RWPE2 (cell line): ENCODE measurements at regions not wholly inside any gene's neighbourhood (a gene's known extent, or its start where the extent isn't known, plus 50 kb on each side); places are given as distances from the start of the nearest gene placed in this dataset.

Source experiments
- ATAC-seq: fragments of 200-7000 bp; cut with Tn5 transposase; 3 replicates; pipeline ENCODE4 v1.9.1; 2021; ENCODE audit warnings: low read depth
- DNase-seq: peaks from one replicate; pipeline ENCODE4 v3.0.0-alpha.2; 2020; ENCODE audit warnings: low spot score
- H3K27ac ChIP-seq: fragments of 450-650 bp; 2 replicates; pipeline ENCODE4 v1.5.1; 2017; ENCODE audit warnings: mild to moderate bottlenecking; ENCODE audit not compliant: poor library complexity, severe bottlenecking
- H3K27me3 ChIP-seq: fragments of 250-450 bp; sonication (Bioruptor Pico); 2 replicates; pipeline ENCODE4 v1.5.1; 2021; ENCODE audit warnings: mild to moderate bottlenecking, moderate library complexity; ENCODE audit not compliant: insufficient read depth, poor library complexity, severe bottlenecking
- H3K36me3 ChIP-seq: fragments of 250-450 bp; sonication (Bioruptor Pico); 2 replicates; pipeline ENCODE4 v1.5.1; 2020; ENCODE audit warnings: low read depth, mild to moderate bottlenecking, moderate library complexity
- H3K4me1 ChIP-seq: fragments of 250-450 bp; sonication (Bioruptor Pico); 2 replicates; pipeline ENCODE4 v1.5.1; 2021; ENCODE audit warnings: mild to moderate bottlenecking, moderate library complexity; ENCODE audit not compliant: insufficient read depth, poor library complexity, severe bottlenecking
- H3K4me3 ChIP-seq: fragments of 250-450 bp; sonication (Bioruptor Pico); 2 replicates; pipeline ENCODE4 v1.5.1; 2021; ENCODE audit warnings: mild to moderate bottlenecking, moderate library complexity; ENCODE audit not compliant: severe bottlenecking
- H3K9me3 ChIP-seq: fragments of 250-450 bp; sonication (Bioruptor Pico); 2 replicates; pipeline ENCODE4 v1.5.1; 2021; ENCODE audit warnings: mild to moderate bottlenecking, moderate library complexity; ENCODE audit not compliant: severe bottlenecking
- CTCF ChIP-seq: fragments of 450-650 bp; IDR thresholded peaks from one replicate; pipeline ENCODE4 v1.5.1; 2017; ENCODE audit warnings: mild to moderate bottlenecking, moderate library complexity; ENCODE audit not compliant: poor library complexity, severe bottlenecking

- no peak for TF ChIP-seq CTCF
These were observed 222.9 kb upstream of the IRX3 start for GRCh38 chr16:54509456-54509855.

GRCh38 chr16:54508351-54508750 is 221.8 kb upstream of the IRX3 start:
- TF ChIP-seq CTCF, result no peak
- Histone ChIP-seq H3K36me3 (no peaks in the 10 kb centered on the region), H3K27ac (no peak overlapping the region), H3K4me3 (no peak overlapping the region), H3K4me1 (no peaks in the 10 kb centered on the region), H3K9me3 (no peaks in the 10 kb centered on the region), H3K27me3 (peaks cover 7% of the 10 kb centered on the region)
- ATAC-seq (no peak), DNase-seq (no peak)

More at GRCh38 chr16:54509456-54509855, 222.9 kb upstream of the IRX3 start:
- Histone ChIP-seq H3K4me3 (no peak overlapping the region), H3K27ac (no peak overlapping the region), H3K9me3 (no peaks in the 10 kb centered on the region), H3K27me3 (peaks cover 7% of the 10 kb centered on the region), H3K36me3 (no peaks in the 10 kb centered on the region), H3K4me1 (no peaks in the 10 kb centered on the region)
- ATAC-seq (no peak), DNase-seq (no peak)

DNA sequence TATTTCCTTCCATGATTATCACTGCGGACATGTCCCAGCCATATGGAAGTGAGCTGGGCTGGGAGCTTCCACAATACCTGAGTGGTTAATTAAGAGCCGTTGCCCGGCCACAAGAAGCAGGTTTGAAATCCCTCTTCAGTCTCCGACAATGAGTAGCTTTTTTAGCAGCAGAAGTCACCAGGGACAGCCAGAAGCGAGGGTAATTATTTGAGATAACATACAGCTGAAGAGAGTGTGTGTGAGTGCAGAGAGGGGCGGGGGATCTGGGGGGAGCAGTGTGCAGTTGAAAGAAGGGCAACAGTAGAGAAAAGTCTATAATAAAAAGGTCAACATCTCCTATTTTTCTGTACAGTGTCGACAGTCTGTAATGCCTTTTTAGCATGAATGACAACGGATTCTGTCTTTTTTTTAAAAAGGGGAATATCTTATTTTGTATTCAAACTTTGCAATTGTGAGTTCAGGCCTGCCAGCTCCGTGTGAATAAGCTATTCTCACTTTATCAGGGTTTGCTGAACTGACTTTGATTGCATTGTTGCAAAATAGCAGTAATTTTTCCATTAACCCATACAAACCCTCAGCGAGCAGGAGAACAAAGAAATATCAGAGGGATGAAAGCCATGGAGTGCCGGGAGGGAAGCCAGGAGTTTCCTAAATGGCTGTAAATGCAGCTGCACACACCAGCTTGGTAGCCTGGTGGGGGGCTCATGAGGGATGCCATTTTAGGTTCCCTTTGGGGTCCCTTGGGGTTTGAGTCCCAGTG is 220.3 kb upstream of the IRX3 start:
- TF ChIP-seq CTCF, result no peak
- ATAC-seq (no peak), DNase-seq (no peak)
- Histone ChIP-seq H3K27ac (no peak overlapping the region), H3K9me3 (no peaks in the 10 kb centered on the region), H3K36me3 (no peaks in the 10 kb centered on the region), H3K27me3 (peaks cover 7% of the 10 kb centered on the region), H3K4me3 (no peak overlapping the region), H3K4me1 (no peaks in the 10 kb centered on the region)

DNA sequence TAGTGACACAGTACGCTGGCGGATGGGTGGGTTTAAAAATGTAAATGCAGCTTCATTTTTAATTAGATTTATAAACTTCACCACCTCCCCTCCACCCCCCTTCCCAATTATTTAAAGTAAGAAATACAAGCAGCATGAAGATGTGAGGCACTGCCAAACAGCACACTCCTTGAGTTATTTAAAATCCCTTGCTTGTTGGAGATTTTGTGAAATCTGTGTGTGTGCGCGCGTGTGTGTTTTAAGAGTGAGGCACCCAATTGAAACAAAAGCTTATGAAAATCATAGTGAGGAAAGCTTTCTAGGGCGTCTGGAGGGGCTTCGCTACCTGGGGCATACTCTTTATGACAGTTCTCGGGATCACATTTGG is 219.6 kb upstream of the IRX3 start:
- DNase-seq (no peak), ATAC-seq (no peak)
- Histone ChIP-seq H3K27me3 (peaks cover 7% of the 10 kb centered on the region), H3K4me1 (no peaks in the 10 kb centered on the region), H3K36me3 (no peaks in the 10 kb centered on the region), H3K9me3 (no peaks in the 10 kb centered on the region), H3K4me3 (no peak overlapping the region), H3K27ac (no peak overlapping the region)
- no peak for TF ChIP-seq CTCF

GRCh38 chr16:54505549-54506213 is 219.1 kb upstream of the IRX3 start:
- H3K27ac ChIP-seq, result no peak overlapping the region
- TF ChIP-seq CTCF, result no peak
- H3K4me3 ChIP-seq, result no peak overlapping the region
- H3K4me1 ChIP-seq, result no peaks in the 10 kb centered on the region
- DNase-seq (no peak), ATAC-seq (no peak)
- H3K36me3 ChIP-seq, result no peaks in the 10 kb centered on the region
- H3K27me3 ChIP-seq, result peaks cover 7% of the 10 kb centered on the region
- no peaks in the 10 kb centered on the region for H3K9me3 ChIP-seq
